ENCODE measurements at regions not wholly inside any gene's neighbourhood (a gene's known extent, or its start where the extent isn't known, plus 50 kb on each side); places are given as distances from the start of the nearest gene placed in this dataset.

- DNase-seq (ENCODE audit: low read depth, low spot score), result no peak
- in situ Hi-C loops (cut with HindIII; ENCODE audit: low sequenced_read_pairs), result no loop called here
- TF ChIP-seq CTCF (IDR thresholded peaks at IDR 0.05; ENCODE audit: low read depth, low read length), result no peak
- H3K4me3 ChIP-seq (ENCODE audit: low read depth, low read length), result no peak overlapping the region
Measured at GRCh38 chr20:41998539-41999341, 380.6 kb upstream of the CHD6 start.

- in situ Hi-C loops (cut with HindIII; ENCODE audit: low sequenced_read_pairs), result no loop called here
- DNase-seq (ENCODE audit: low read depth, low spot score), result no peak
- no peak for TF ChIP-seq CTCF (IDR thresholded peaks at IDR 0.05; ENCODE audit: low read depth, low read length)
- no peak overlapping the region for H3K4me3 ChIP-seq (ENCODE audit: low read depth, low read length)
Measured at GRCh38 chr20:41996951-41997350, 378.8 kb upstream of the CHD6 start.

DNA sequence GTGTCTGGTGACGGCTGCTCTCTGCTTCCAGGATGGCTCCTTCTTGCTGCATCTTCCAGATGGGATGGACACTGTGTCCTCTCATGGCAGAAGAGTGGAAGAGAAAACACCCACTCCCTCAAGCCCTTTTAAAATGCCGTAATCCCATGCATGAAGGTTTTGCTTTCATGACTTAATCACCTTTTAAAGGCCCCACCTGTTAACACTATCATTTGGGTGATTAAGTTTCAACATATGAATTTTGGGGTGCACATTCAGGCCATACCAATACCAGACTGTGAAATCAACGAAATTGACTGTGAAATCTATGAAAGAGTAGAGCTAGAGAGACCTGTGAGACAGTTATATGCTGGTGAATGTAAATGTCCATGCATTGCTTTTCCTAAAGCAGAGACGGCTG is 374.3 kb upstream of the CHD6 start:
- in situ Hi-C loops (cut with HindIII; ENCODE audit: low sequenced_read_pairs), result no loop called here
- no peak for TF ChIP-seq CTCF (IDR thresholded peaks at IDR 0.05; ENCODE audit: low read depth, low read length)
- DNase-seq (ENCODE audit: low read depth, low spot score), result no peak
- no peak overlapping the region for H3K4me3 ChIP-seq (ENCODE audit: low read depth, low read length)

DNA sequence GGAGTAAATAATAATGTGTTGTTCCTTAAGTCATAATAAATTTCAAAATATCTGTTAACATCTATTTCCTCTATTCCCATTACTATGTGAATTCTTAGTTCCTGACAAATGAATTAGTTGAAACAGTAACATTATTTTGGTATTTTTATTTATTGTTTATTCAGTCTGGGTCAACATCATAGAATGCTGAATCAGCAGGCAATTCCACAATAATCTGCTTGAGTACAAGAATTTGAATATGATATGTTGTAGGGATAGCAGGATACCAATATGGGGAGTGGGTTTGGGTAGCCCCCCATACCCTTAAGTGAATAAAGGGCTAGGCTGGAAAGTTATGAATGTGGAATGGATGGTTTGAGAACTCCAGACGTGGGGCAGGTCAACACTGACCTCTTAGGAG is 373.2 kb upstream of the CHD6 start:
- no peak for TF ChIP-seq CTCF (IDR thresholded peaks at IDR 0.05; ENCODE audit: low read depth, low read length)
- no peak for DNase-seq (ENCODE audit: low read depth, low spot score)
- no peak overlapping the region for H3K4me3 ChIP-seq (ENCODE audit: low read depth, low read length)
- in situ Hi-C loops (cut with HindIII; ENCODE audit: low sequenced_read_pairs), result no loop called here

- no peak for TF ChIP-seq CTCF (IDR thresholded peaks at IDR 0.05; ENCODE audit: low read depth, low read length)
- in situ Hi-C loops (cut with HindIII; ENCODE audit: low sequenced_read_pairs), result no loop called here
- peak; percentile 17 for DNase-seq (ENCODE audit: low read depth, low spot score)
- no peak overlapping the region for H3K4me3 ChIP-seq (ENCODE audit: low read depth, low read length)
Measured at GRCh38 chr20:41989935-41990635, 371.9 kb upstream of the CHD6 start.

- DNase-seq (ENCODE audit: low read depth, low spot score), result no peak
- H3K4me3 ChIP-seq (ENCODE audit: low read depth, low read length), result no peak overlapping the region
- in situ Hi-C loops (cut with HindIII; ENCODE audit: low sequenced_read_pairs), result no loop called here
- TF ChIP-seq CTCF (IDR thresholded peaks at IDR 0.05; ENCODE audit: low read depth, low read length), result no peak
Measured at GRCh38 chr20:41989039-41989679, 371.0 kb upstream of the CHD6 start.
